ENCODE measurements at regions not wholly inside any gene's neighbourhood (a gene's known extent, or its start where the extent isn't known, plus 50 kb on each side); places are given as distances from the start of the nearest gene placed in this dataset.

GRCh38 chr3:40924559-40925141, 274.7 kb upstream of the CTNNB1 start:
- H3K36me3 Mint-ChIP-seq = no peaks in the 10 kb centered on the region
- H3K27ac ChIP-seq (ENCODE audit: low read depth in 1 of 2, low read length in 2 of 2) = no peak overlapping the region
- peaks cover 8% of the 10 kb centered on the region for H3K4me1 Mint-ChIP-seq
- H3K9me3 ChIP-seq (replicated peaks in 1 of 2; ENCODE audit: control insufficient read depth in 1 of 2, insufficient read depth in 1 of 2, low read length in 2 of 2) = no peaks in the 10 kb centered on the region
- no peaks in the 10 kb centered on the region for H3K36me3 ChIP-seq (replicated peaks in 1 of 2; ENCODE audit: control insufficient read depth in 1 of 2, insufficient read depth in 2 of 2, low read length in 2 of 2)
- H3K79me2 ChIP-seq (ENCODE audit: insufficient read depth, low read length) = no peaks in the 10 kb centered on the region
- peaks cover 0 to 5% (median 2%) of the 10 kb centered on the region in 7 donors for H3K9me3 Mint-ChIP-seq
- no peak overlapping the region for H3K4me3 ChIP-seq (replicated peaks in 1 of 3; ENCODE audit: low read depth in 2 of 3, low read length in 3 of 3)
- H3K9ac ChIP-seq (ENCODE audit: insufficient read depth, low read length, poor library complexity, severe bottlenecking) = no peak overlapping the region
- H4K20me1 ChIP-seq (ENCODE audit: insufficient read depth, low read length) = no peaks in the 10 kb centered on the region
- no peaks in the 10 kb centered on the region for H3K4me1 ChIP-seq (ENCODE audit: control insufficient read depth in 1 of 2, insufficient read depth in 2 of 2, low read length in 2 of 2)
- no peak for DNase-seq
- no peak for TF ChIP-seq CTCF (IDR thresholded peaks at IDR 0.05)
- no peak overlapping the region for H3K4me2 ChIP-seq (replicated peaks; ENCODE audit: extremely low read depth, low read length, poor library complexity, severe bottlenecking)
- H3K4me3 Mint-ChIP-seq = no peak overlapping the region
- H3K27ac Mint-ChIP-seq = peak overlapping the region in 2 of 7 donors; percentile 13 to 48
- 100% methylated on average over 1 of the region's 3 CpGs for WGBS (ENCODE audit: insufficient coverage)
- intact Hi-C loops (cut with micrococcal nuclease) = loop anchor here in 1 of 2 donors (5.0 kb wide), 3 partner anchors 48 to 273 kb away; partner anchors contain the start of gene CTNNB1
- peaks cover 2 to 3% (median 2%) of the 10 kb centered on the region in 3 donors for H3K27me3 Mint-ChIP-seq (ENCODE audit: low read depth in 3 of 3)
- no peak overlapping the region for H2AFZ ChIP-seq (ENCODE audit: insufficient read depth, low read depth, low read length, poor library complexity, severe bottlenecking)
- no peaks in the 10 kb centered on the region for H3K27me3 ChIP-seq (ENCODE audit: control insufficient read depth in 2 of 2, insufficient read depth in 2 of 2, low read length in 2 of 2)

DNA sequence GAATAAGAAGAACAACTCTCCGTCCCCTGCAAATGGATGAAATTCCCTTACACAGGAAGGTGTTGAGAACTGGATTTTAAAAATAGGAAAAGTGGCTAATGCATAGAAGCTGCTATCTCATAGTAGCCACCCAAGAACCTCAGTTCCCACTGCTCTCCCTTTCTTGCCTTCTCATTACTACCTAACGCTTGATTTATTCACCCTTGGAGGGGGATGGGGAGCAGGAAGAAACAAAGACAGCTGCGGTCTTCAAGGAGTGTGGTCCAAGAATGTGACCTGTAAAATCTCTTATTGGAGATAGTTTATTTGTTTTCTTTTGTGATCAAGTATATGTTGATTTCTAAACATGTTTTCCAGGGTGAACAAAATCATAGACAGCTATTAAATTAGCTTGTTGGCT, 274.1 kb upstream of the CTNNB1 start:
- no peaks in the 10 kb centered on the region for H3K36me3 ChIP-seq (replicated peaks in 1 of 2; ENCODE audit: control insufficient read depth in 1 of 2, insufficient read depth in 2 of 2, low read length in 2 of 2)
- H4K20me1 ChIP-seq (ENCODE audit: insufficient read depth, low read length) = no peaks in the 10 kb centered on the region
- no peak overlapping the region for H3K9ac ChIP-seq (ENCODE audit: insufficient read depth, low read length, poor library complexity, severe bottlenecking)
- H3K4me2 ChIP-seq (replicated peaks; ENCODE audit: extremely low read depth, low read length, poor library complexity, severe bottlenecking) = no peak overlapping the region
- H3K4me3 ChIP-seq (replicated peaks in 1 of 3; ENCODE audit: low read depth in 2 of 3, low read length in 3 of 3) = no peak overlapping the region
- Mint-ChIP-seq H3K4me1 (peaks cover 9% of the 10 kb centered on the region), H3K27me3 (ENCODE audit: low read depth in 3 of 3) (peaks cover 2 to 3% (median 2%) of the 10 kb centered on the region in 3 donors), H3K27ac (peak overlapping the region in 2 of 7 donors; percentile 13 to 18), H3K4me3 (no peak overlapping the region), H3K36me3 (no peaks in the 10 kb centered on the region), H3K9me3 (peaks cover 0 to 6% (median 2%) of the 10 kb centered on the region in 7 donors)
- no peak for DNase-seq
- TF ChIP-seq CTCF (IDR thresholded peaks at IDR 0.05) = no peak
- no peaks in the 10 kb centered on the region for H3K4me1 ChIP-seq (ENCODE audit: control insufficient read depth in 1 of 2, insufficient read depth in 2 of 2, low read length in 2 of 2)
- no peaks in the 10 kb centered on the region for H3K9me3 ChIP-seq (replicated peaks in 1 of 2; ENCODE audit: control insufficient read depth in 1 of 2, insufficient read depth in 1 of 2, low read length in 2 of 2)
- no peaks in the 10 kb centered on the region for H3K79me2 ChIP-seq (ENCODE audit: insufficient read depth, low read length)
- no peaks in the 10 kb centered on the region for H3K27me3 ChIP-seq (ENCODE audit: control insufficient read depth in 2 of 2, insufficient read depth in 2 of 2, low read length in 2 of 2)
- no peak overlapping the region for H2AFZ ChIP-seq (ENCODE audit: insufficient read depth, low read depth, low read length, poor library complexity, severe bottlenecking)
- H3K27ac ChIP-seq (ENCODE audit: low read depth in 1 of 2, low read length in 2 of 2) = no peak overlapping the region
- WGBS (ENCODE audit: insufficient coverage) = no CpG with 5 or more reads among the region's 3 CpGs
- intact Hi-C loops (cut with micrococcal nuclease) = no loop called here

Data from CD14-positive monocyte (primary cell).